Activated B cell treated with CpG ODN at 0.5 μM for 24 hours (primary cell): ENCODE measurements at regions not wholly inside any gene's neighbourhood (a gene's known extent, or its start where the extent isn't known, plus 50 kb on each side); places are given as distances from the start of the nearest gene placed in this dataset.

Experiments
- ATAC-seq: fragments of 200-7000 bp; cut with Tn5 transposase; one replicate; pipeline ENCODE4 v1.10.0; 2021; ENCODE audit warnings: low read depth, mild to moderate bottlenecking, moderate library complexity
- CTCF ChIA-PET: fragments of 350-600 bp; sonication (Branson Sonifier 250); formaldehyde crosslinking; loops from one replicate; lab custom pipeline; 2021; ENCODE audit warnings: antibody characterized with exemption; lab: Charles Lee
- POLR2A ChIA-PET: fragments of 350-600 bp; sonication (Branson Sonifier 250); formaldehyde crosslinking; loops from one replicate; lab custom pipeline; 2021; ENCODE audit warnings: antibody characterized with exemption; lab: Charles Lee
- DNase-seq: peaks from one replicate; pipeline ENCODE4 v3.0.0; 2022
- H3K27ac Mint-ChIP-seq: one replicate; pipeline ENCODE4 v1.8.0; 2020; ENCODE audit warnings: mixed read lengths
- H3K27me3 Mint-ChIP-seq: one replicate; pipeline ENCODE4 v1.8.0; 2021; ENCODE audit warnings: mixed read lengths
- H3K36me3 Mint-ChIP-seq: one replicate; pipeline ENCODE4 v1.8.0; 2021; ENCODE audit warnings: low read depth, mixed read lengths
- H3K4me1 Mint-ChIP-seq: one replicate; pipeline ENCODE4 v1.8.0; 2021; ENCODE audit warnings: mixed read lengths
- H3K4me3 Mint-ChIP-seq: one replicate; pipeline ENCODE4 v1.8.0; 2020; ENCODE audit warnings: mild to moderate bottlenecking, mixed read lengths
- H3K9me3 Mint-ChIP-seq: one replicate; pipeline ENCODE4 v1.8.0; 2020; ENCODE audit warnings: mixed read lengths
- CTCF ChIP-seq: fragments of 200-600 bp; IDR thresholded peaks from one replicate; pipeline ENCODE4 v1.8.0; 2022; ENCODE audit warnings: antibody characterized with exemption, mild to moderate bottlenecking
- intact Hi-C: fragments of 100-400 bp; cut with micrococcal nuclease; formaldehyde crosslinking; loops from one replicate; pipeline ENCODE4 v1.15.1; 2024

- no peak for TF ChIP-seq CTCF
- no peak overlapping the region for H3K27ac Mint-ChIP-seq
- ATAC-seq, result no peak
- H3K4me3 Mint-ChIP-seq, result no peak overlapping the region
- DNase-seq, result no peak
- POLR2A ChIA-PET, result no interaction called here
- peaks cover 4% of the 10 kb centered on the region for H3K4me1 Mint-ChIP-seq
- CTCF ChIA-PET, result no interaction called here
- intact Hi-C loops, result loop anchor here (1.0 kb wide), 1 partner anchor 8 kb away; no protein-coding TSS in a partner anchor
- H3K9me3 Mint-ChIP-seq, result peaks cover 4% of the 10 kb centered on the region
- H3K27me3 Mint-ChIP-seq, result no peaks in the 10 kb centered on the region
- H3K36me3 Mint-ChIP-seq, result no peaks in the 10 kb centered on the region
Measured at GRCh38 chr1:184875218-184875617, 99.1 kb downstream of the NIBAN1 start.

- ChIA-PET POLR2A (interaction anchor here (0.6 kb wide), 1 partner anchor 71 kb away, joined by 4 read pairs; no protein-coding TSS in a partner anchor), CTCF (no interaction called here)
- intact Hi-C loops, result no loop called here
- Mint-ChIP-seq H3K36me3 (no peaks in the 10 kb centered on the region), H3K9me3 (peaks cover 4% of the 10 kb centered on the region), H3K27me3 (no peaks in the 10 kb centered on the region), H3K27ac (no peak overlapping the region), H3K4me1 (peaks cover 32% of the 10 kb centered on the region), H3K4me3 (no peak overlapping the region)
- DNase-seq (no peak), ATAC-seq (no peak)
- no peak for TF ChIP-seq CTCF
Measured at GRCh38 chr1:184870319-184870718, 104.0 kb downstream of the NIBAN1 start.

- ChIA-PET CTCF (no interaction called here), POLR2A (interaction anchor here (1.1 to 1.4 kb wide), 3 partner anchors 24 to 106 kb away, joined by 3 to 9 read pairs (median 5); partner anchors contain the start of gene NIBAN1)
- H3K27ac Mint-ChIP-seq, result peak overlapping the region; percentile 77
- H3K36me3 Mint-ChIP-seq, result no peaks in the 10 kb centered on the region
- DNase-seq (no peak), ATAC-seq (no peak)
- no peak for TF ChIP-seq CTCF
- H3K4me1 Mint-ChIP-seq, result peaks cover 34% of the 10 kb centered on the region
- H3K4me3 Mint-ChIP-seq, result peak overlapping the region; percentile 3
- no peaks in the 10 kb centered on the region for H3K27me3 Mint-ChIP-seq
- peaks cover under 1% of the 10 kb centered on the region for H3K9me3 Mint-ChIP-seq
- intact Hi-C loops, result loop anchor here (1.0 to 5.0 kb wide), 4 partner anchors 7 to 104 kb away; partner anchors contain the start of gene NIBAN1
Measured at GRCh38 chr1:184867866-184868689, 106.2 kb downstream of the NIBAN1 start.

- Mint-ChIP-seq H3K27me3 (no peaks in the 10 kb centered on the region), H3K4me3 (peak overlapping the region; percentile 26), H3K36me3 (no peaks in the 10 kb centered on the region), H3K27ac (peak overlapping the region; percentile 77), H3K4me1 (peaks cover 34% of the 10 kb centered on the region), H3K9me3 (no peaks in the 10 kb centered on the region)
- ChIA-PET CTCF (interaction anchor here (0.9 to 1.2 kb wide), 2 partner anchors 62 to 105 kb away, joined by 3 read pairs; no protein-coding TSS in a partner anchor), POLR2A (interaction anchor here (0.5 to 1.4 kb wide), 7 partner anchors 23 to 107 kb away, joined by 3 to 9 read pairs (median 5); partner anchors contain the start of gene NIBAN1)
- peak; percentile 93 for ATAC-seq
- no peak for DNase-seq
- intact Hi-C loops, result loop anchor here (1.0 to 5.0 kb wide), 4 partner anchors 8 to 105 kb away; partner anchors contain the start of gene NIBAN1
- TF ChIP-seq CTCF, result no peak
Measured at GRCh38 chr1:184866991-184867788, 107.1 kb downstream of the NIBAN1 start.
